PC-3 (cell line): ENCODE measurements at regions not wholly inside any gene's neighbourhood (a gene's known extent, or its start where the extent isn't known, plus 50 kb on each side); places are given as distances from the start of the nearest gene placed in this dataset.

ENCODE experiments used
- ATAC-seq: fragments of 200-7000 bp; cut with Tn5 transposase; 2 replicates; pipeline ENCODE4 v1.9.1; 2020; ENCODE audit warnings: mild to moderate bottlenecking, moderate library complexity
- BruUV-seq: library from RNA; stranded (reverse); fragments of 400-500 nt; replicated peaks from 2 replicates; lab custom pipeline; 2021; lab: Mats Ljungman, UMichigan
- CTCF ChIA-PET: fragments of 300-600 bp; sonication (Branson Sonifier 250); formaldehyde crosslinking; loops from one replicate; lab custom pipeline; 2022; ENCODE audit warnings: antibody characterized with exemption; lab: Charles Lee
- POLR2A ChIA-PET: fragments of 300-600 bp; sonication (Branson Sonifier 250); formaldehyde crosslinking; loops from one replicate; lab custom pipeline; 2022; ENCODE audit warnings: antibody characterized with exemption; ENCODE audit not compliant: unreplicated experiment; lab: Charles Lee
- DNase-seq: peaks from one replicate; pipeline ENCODE4 v3.0.0-alpha.2; 2015
- H2AFZ ChIP-seq: fragments of 300-600 bp; sonication (generic); 2 replicates; pipeline ENCODE4 v1.6.0; 2016; ENCODE audit warnings: antibody characterized with exemption, low read length
- H3F3A ChIP-seq: fragments of 300-600 bp; sonication (generic); one replicate; pipeline ENCODE4 v1.6.0; 2017; ENCODE audit warnings: antibody characterized with exemption, low read length, control low read depth, mild to moderate bottlenecking; ENCODE audit not compliant: unreplicated experiment
- H3K27ac ChIP-seq: fragments of 300-600 bp; sonication (generic); 2 replicates; pipeline ENCODE4 v1.5.1; 2016; ENCODE audit warnings: mild to moderate bottlenecking, low read length
- H3K27me3 ChIP-seq: fragments of 300-600 bp; sonication (generic); 2 replicates; pipeline ENCODE4 v1.6.1; 2016; ENCODE audit warnings: low read length, mixed read lengths
- H3K36me3 ChIP-seq: fragments of 300-600 bp; sonication (generic); 2 replicates; pipeline ENCODE4 v1.6.1; 2016; ENCODE audit warnings: low read depth, mixed run types, low read length, mixed read lengths
- H3K4me1 ChIP-seq: fragments of 300-600 bp; sonication (generic); 2 replicates; pipeline ENCODE4 v1.5.1; 2016; ENCODE audit warnings: low read length; ENCODE audit not compliant: insufficient read depth
- H3K4me2 ChIP-seq: fragments of 300-600 bp; sonication (generic); 2 replicates; pipeline ENCODE4 v1.6.0; 2016; ENCODE audit warnings: low read length
- H3K4me3 ChIP-seq: fragments of 300-600 bp; sonication (generic); 2 replicates; pipeline ENCODE4 v1.5.1; 2016; ENCODE audit warnings: mild to moderate bottlenecking, low read length, mixed read lengths
- H3K79me2 ChIP-seq: fragments of 300-600 bp; sonication (generic); 2 replicates; pipeline ENCODE4 v1.6.1; 2017; ENCODE audit warnings: low read length, mixed read lengths
- H3K9ac ChIP-seq: fragments of 300-600 bp; sonication (generic); 2 replicates; pipeline ENCODE4 v1.6.0; 2016; ENCODE audit warnings: mild to moderate bottlenecking, low read length
- H3K9me2 ChIP-seq: fragments of 300-600 bp; sonication (generic); replicated peaks from 2 replicates; pipeline ENCODE4 v1.6.1; 2016; ENCODE audit warnings: mixed run types, low read length, mixed read lengths
- H3K9me3 ChIP-seq: fragments of 300-600 bp; sonication (generic); 2 replicates; pipeline ENCODE4 v1.6.1; 2016; ENCODE audit warnings: low read length, mixed read lengths
- H4K20me1 ChIP-seq: fragments of 300-600 bp; sonication (generic); 2 replicates; pipeline ENCODE4 v1.6.1; 2016; ENCODE audit warnings: low read length, mixed read lengths
- EZH2 ChIP-seq: fragments of 300-600 bp; sonication (generic); IDR thresholded peaks from one replicate; pipeline ENCODE4 v1.6.1; 2017; ENCODE audit warnings: antibody characterized with exemption, mild to moderate bottlenecking, low read length; ENCODE audit not compliant: unreplicated experiment
- EZH2phosphoT487 ChIP-seq: fragments of 300-600 bp; sonication (generic); IDR thresholded peaks from 2 replicates; pipeline ENCODE4 v1.6.1; 2018; ENCODE audit warnings: mild to moderate bottlenecking, antibody characterized with exemption, low read length, borderline replicate concordance
- intact Hi-C: fragments of 100-400 bp; cut with micrococcal nuclease; formaldehyde crosslinking; loops from 2 replicates; pipeline ENCODE4 v1.9.0; 2023
- TF ChIP-seq, protein P1 (sequence below): fragments of 300-600 bp; sonication (generic); conservative IDR thresholded peaks from 2 replicates; pipeline ENCODE4 v1.5.1; 2017; ENCODE audit warnings: antibody characterized with exemption, low read depth, mild to moderate bottlenecking, low read length

DNA sequence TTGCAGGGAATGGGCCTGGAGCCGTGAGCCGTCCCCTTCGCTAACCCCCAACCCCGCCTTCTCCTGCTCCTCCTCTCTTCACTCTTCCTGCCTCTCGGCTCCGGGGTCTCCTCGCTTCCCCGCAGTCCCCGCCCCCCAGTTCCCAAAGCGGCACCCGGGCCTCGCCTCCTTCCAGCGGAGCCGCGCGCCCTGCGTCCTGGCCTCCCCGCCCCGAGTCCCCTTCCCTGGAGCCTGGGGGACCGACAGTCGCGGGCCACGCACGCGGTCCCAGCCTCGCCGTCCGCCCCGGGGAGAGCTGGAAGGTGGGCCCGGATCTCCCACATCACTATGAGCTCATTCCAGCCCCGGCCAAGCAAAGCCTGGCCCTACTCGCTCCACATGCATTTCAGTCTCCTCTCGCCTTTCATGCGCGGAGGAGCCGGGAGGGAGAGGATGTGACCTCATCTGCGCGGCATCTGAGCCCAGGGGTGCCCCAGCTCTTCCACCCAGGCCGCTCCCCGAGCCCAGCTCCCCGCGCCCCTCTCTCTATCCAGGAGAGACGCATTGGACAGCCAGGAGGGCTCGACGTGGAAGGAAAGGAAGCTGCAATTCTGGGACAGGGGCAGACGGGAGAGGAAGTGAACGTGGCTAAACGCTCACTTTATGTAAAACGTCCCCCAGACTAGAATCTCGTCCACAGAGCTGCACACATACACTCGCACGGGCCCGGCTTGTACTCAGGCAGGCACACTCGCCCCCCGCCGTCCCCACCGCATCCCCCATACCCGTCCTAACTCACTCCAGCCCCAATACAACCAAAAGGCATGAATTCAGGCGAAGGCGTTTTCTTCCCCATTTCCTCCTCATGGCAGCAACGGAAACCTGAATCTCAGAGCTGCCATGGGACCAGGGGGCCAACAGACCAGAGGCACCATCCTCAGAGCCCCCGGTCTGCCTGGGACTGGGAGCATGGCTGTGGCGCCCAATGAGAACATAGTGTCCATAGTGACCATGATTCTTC lies 108.7 kb upstream of the CCND2 start:
- Histone ChIP-seq H3K4me1 (no peaks in the 10 kb centered on the region), H3K9ac (no peak overlapping the region), H3K4me2 (no peak overlapping the region), H3K79me2 (no peaks in the 10 kb centered on the region), H4K20me1 (no peaks in the 10 kb centered on the region), H3K27ac (no peak overlapping the region), H3K36me3 (no peaks in the 10 kb centered on the region), H3K27me3 (peaks cover 16% of the 10 kb centered on the region; the same call in 1 of the 2 replicates), H3K9me2 (no peaks in the 10 kb centered on the region), H2AFZ (no peak overlapping the region), H3K9me3 (no peaks in the 10 kb centered on the region), H3K4me3 (no peak overlapping the region), H3F3A (no peaks in the 10 kb centered on the region)
- no peak for DNase-seq
- no peak for ATAC-seq
- no TSS peak for BruUV-seq
- intact Hi-C loops, result no loop called here
- CTCF ChIA-PET, result no interaction called here
- POLR2A ChIA-PET, result no interaction called here
- TF ChIP-seq EZH2phosphoT487, result no peak
- TF ChIP-seq, protein P1, sequence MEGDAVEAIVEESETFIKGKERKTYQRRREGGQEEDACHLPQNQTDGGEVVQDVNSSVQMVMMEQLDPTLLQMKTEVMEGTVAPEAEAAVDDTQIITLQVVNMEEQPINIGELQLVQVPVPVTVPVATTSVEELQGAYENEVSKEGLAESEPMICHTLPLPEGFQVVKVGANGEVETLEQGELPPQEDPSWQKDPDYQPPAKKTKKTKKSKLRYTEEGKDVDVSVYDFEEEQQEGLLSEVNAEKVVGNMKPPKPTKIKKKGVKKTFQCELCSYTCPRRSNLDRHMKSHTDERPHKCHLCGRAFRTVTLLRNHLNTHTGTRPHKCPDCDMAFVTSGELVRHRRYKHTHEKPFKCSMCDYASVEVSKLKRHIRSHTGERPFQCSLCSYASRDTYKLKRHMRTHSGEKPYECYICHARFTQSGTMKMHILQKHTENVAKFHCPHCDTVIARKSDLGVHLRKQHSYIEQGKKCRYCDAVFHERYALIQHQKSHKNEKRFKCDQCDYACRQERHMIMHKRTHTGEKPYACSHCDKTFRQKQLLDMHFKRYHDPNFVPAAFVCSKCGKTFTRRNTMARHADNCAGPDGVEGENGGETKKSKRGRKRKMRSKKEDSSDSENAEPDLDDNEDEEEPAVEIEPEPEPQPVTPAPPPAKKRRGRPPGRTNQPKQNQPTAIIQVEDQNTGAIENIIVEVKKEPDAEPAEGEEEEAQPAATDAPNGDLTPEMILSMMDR, result no peak
- no peak for TF ChIP-seq EZH2

DNA sequence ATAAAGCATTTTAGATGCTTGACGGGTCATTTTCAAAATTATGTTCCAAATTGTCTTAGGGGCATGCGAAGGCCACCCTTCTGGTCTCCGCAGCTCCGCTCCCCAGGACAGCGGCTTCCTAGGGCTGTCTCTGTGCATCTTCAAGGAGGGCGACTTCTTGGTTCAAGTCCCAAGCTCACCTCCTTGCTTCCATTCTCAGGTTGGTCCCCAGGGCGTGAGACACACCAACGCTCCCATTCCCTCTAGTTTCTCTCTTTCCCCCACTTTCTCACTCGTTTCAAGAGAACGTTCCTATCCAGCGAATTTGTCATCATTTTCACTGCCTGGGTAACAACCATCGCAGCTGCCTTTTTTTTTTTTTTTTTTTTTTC lies 109.4 kb upstream of the CCND2 start:
- Histone ChIP-seq H3K79me2 (no peaks in the 10 kb centered on the region), H2AFZ (no peak overlapping the region), H3K4me1 (no peaks in the 10 kb centered on the region), H3K9me2 (no peaks in the 10 kb centered on the region), H3K27me3 (peaks cover 12% of the 10 kb centered on the region; the same call in 1 of the 2 replicates), H3K9ac (no peak overlapping the region), H3K4me2 (no peak overlapping the region), H3K36me3 (no peaks in the 10 kb centered on the region), H3K9me3 (no peaks in the 10 kb centered on the region), H4K20me1 (no peaks in the 10 kb centered on the region), H3F3A (no peaks in the 10 kb centered on the region), H3K4me3 (no peak overlapping the region), H3K27ac (no peak overlapping the region)
- DNase-seq, result no peak
- intact Hi-C loops, result no loop called here
- ATAC-seq, result no peak
- BruUV-seq, result no TSS peak
- no peak for TF ChIP-seq EZH2phosphoT487
- TF ChIP-seq, protein P1, result no peak
- TF ChIP-seq EZH2, result no peak
- CTCF ChIA-PET, result no interaction called here
- POLR2A ChIA-PET, result no interaction called here

DNA sequence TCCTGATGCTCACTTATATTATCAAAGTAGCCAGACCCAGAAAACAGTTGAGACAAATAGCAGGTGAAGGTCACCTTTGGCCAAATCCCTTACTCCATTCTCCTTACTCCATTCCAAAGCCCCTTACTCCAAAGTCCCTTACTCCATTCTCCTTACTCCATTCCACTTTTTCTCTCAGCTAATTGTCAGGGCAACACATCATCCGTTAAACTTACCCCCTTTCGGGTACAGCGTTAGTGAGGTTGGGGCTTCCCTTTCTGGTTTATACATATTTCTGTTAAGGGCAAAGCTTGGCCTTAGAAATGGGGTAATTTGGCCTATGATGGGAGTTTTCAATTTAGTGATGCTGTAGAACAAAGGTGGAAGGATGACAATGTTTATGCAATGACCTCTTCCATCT lies 111.8 kb upstream of the CCND2 start:
- no peak overlapping the region for H3K4me2 ChIP-seq
- no peak overlapping the region for H3K27ac ChIP-seq
- H3K36me3 ChIP-seq, result no peaks in the 10 kb centered on the region
- ATAC-seq (no peak), DNase-seq (no peak)
- H3K4me1 ChIP-seq, result no peaks in the 10 kb centered on the region
- H3K79me2 ChIP-seq, result no peaks in the 10 kb centered on the region
- intact Hi-C loops, result no loop called here
- no TSS peak for BruUV-seq
- no peaks in the 10 kb centered on the region for H3K9me2 ChIP-seq
- no peak overlapping the region for H3K9ac ChIP-seq
- no peaks in the 10 kb centered on the region for H3K9me3 ChIP-seq
- no peak overlapping the region for H2AFZ ChIP-seq
- no peaks in the 10 kb centered on the region for H4K20me1 ChIP-seq
- H3K27me3 ChIP-seq, result peaks cover 8% of the 10 kb centered on the region; the same call in 1 of the 2 replicates
- no peak overlapping the region for H3K4me3 ChIP-seq
- no peak for TF ChIP-seq EZH2
- TF ChIP-seq, protein P1, result no peak
- TF ChIP-seq EZH2phosphoT487, result no peak
- CTCF ChIA-PET, result no interaction called here
- H3F3A ChIP-seq, result no peaks in the 10 kb centered on the region
- POLR2A ChIA-PET, result no interaction called here
